ENCODE measurements at regions not wholly inside any gene's neighbourhood (a gene's known extent, or its start where the extent isn't known, plus 50 kb on each side); places are given as distances from the start of the nearest gene placed in this dataset.

GRCh38 chr1:199129247-199129646, 490.4 kb downstream of the PTPRC start:
- H3K4me3 ChIP-seq (ENCODE audit: low read length in 3 of 3), result no peak overlapping the region
- H3K4me1 ChIP-seq (ENCODE audit: control insufficient read depth in 2 of 3, insufficient read depth in 2 of 3, low read depth in 1 of 3, low read length in 3 of 3), result no peaks in the 10 kb centered on the region
- H3K9me3 ChIP-seq (ENCODE audit: control insufficient read depth in 2 of 3, insufficient read depth in 1 of 3, low read length in 3 of 3), result no peaks in the 10 kb centered on the region
- H3K9ac ChIP-seq (ENCODE audit: low read length in 3 of 3), result no peak overlapping the region
- no peak for TF ChIP-seq CTCF (IDR thresholded peaks at IDR 0.05; ENCODE audit: borderline replicate concordance, extremely low read depth, insufficient read depth)
- H3K36me3 ChIP-seq (ENCODE audit: control insufficient read depth in 2 of 3, insufficient read depth in 3 of 3, low read length in 3 of 3), result no peaks in the 10 kb centered on the region
- intact Hi-C loops (cut with DNase I), result no loop called here
- DNase-seq (peak in 1 of 5 donors; percentile 5), FAIRE-seq (peak; percentile 19)
- no peak overlapping the region for H3K27ac ChIP-seq (ENCODE audit: low read depth in 2 of 2, low read length in 2 of 2)
- no peaks in the 10 kb centered on the region for H3K27me3 ChIP-seq (ENCODE audit: control insufficient read depth, insufficient read depth, low read length)

GRCh38 chr1:199132006-199132405, 493.2 kb downstream of the PTPRC start:
- no peaks in the 10 kb centered on the region for H3K4me1 ChIP-seq (ENCODE audit: control insufficient read depth in 2 of 3, insufficient read depth in 2 of 3, low read depth in 1 of 3, low read length in 3 of 3)
- no peak for FAIRE-seq

DNA sequence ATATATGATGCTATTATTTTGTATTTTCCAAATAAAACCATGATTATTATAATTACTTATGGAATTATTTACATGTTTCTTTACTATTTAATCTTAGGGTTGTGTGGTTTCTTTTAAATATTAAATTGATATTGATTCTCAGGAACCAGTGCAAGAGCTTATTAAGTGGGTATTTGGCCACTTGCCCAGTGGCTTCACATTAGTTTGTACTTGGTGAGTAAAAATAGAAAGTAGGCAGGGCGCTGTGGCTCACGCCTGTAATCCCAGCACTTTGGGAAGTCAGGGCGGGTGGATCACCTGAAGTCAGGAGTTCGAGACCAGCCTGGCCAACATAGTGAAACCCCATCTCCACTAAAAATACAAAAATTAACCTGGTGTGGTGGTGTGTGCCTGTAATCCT, 497.1 kb downstream of the PTPRC start:
- Histone ChIP-seq H3K9me3 (ENCODE audit: control insufficient read depth in 2 of 3, insufficient read depth in 1 of 3, low read length in 3 of 3) (no peaks in the 10 kb centered on the region), H3K36me3 (ENCODE audit: control insufficient read depth in 2 of 3, insufficient read depth in 3 of 3, low read length in 3 of 3) (no peaks in the 10 kb centered on the region), H3K27ac (ENCODE audit: low read depth in 2 of 2, low read length in 2 of 2) (no peak overlapping the region), H3K27me3 (ENCODE audit: control insufficient read depth, insufficient read depth, low read length) (no peaks in the 10 kb centered on the region), H3K9ac (ENCODE audit: low read length in 3 of 3) (no peak overlapping the region), H3K4me1 (ENCODE audit: control insufficient read depth in 2 of 3, insufficient read depth in 2 of 3, low read depth in 1 of 3, low read length in 3 of 3) (no peaks in the 10 kb centered on the region), H3K4me3 (ENCODE audit: low read length in 3 of 3) (no peak overlapping the region)
- DNase-seq, result no peak
- no peak for FAIRE-seq
- intact Hi-C loops (cut with DNase I), result no loop called here
- TF ChIP-seq CTCF (IDR thresholded peaks at IDR 0.05; ENCODE audit: borderline replicate concordance, extremely low read depth, insufficient read depth), result no peak

More at GRCh38 chr1:199132006-199132405, 493.2 kb downstream of the PTPRC start:
- no peak for DNase-seq
- Histone ChIP-seq H3K9me3 (ENCODE audit: control insufficient read depth in 2 of 3, insufficient read depth in 1 of 3, low read length in 3 of 3) (no peaks in the 10 kb centered on the region), H3K27ac (ENCODE audit: low read depth in 2 of 2, low read length in 2 of 2) (no peak overlapping the region), H3K9ac (ENCODE audit: low read length in 3 of 3) (no peak overlapping the region), H3K4me3 (ENCODE audit: low read length in 3 of 3) (no peak overlapping the region), H3K27me3 (ENCODE audit: control insufficient read depth, insufficient read depth, low read length) (no peaks in the 10 kb centered on the region), H3K36me3 (ENCODE audit: control insufficient read depth in 2 of 3, insufficient read depth in 3 of 3, low read length in 3 of 3) (no peaks in the 10 kb centered on the region)
- TF ChIP-seq CTCF (IDR thresholded peaks at IDR 0.05; ENCODE audit: borderline replicate concordance, extremely low read depth, insufficient read depth), result no peak
- intact Hi-C loops (cut with DNase I), result no loop called here

DNA sequence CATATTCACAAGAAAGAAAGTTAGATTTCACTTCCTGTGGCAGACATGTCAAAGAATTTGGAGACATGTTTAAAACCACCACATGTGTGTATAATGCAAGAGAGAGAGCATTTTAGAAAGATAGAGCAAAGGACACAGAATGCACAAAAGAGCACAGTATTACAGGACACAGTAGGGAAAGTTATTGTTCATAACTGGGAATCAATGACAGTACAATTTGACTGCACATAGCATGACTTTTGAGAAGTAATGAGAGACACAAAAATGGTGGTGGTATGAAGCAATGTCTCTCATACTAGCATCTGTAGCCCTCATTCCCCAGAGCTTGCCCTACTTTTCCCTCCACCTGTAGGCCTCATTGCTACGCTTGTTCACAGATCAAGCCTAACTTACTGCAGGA, 499.2 kb downstream of the PTPRC start:
- no peak for DNase-seq
- no peak overlapping the region for H3K9ac ChIP-seq (ENCODE audit: low read length in 3 of 3)
- no peak for FAIRE-seq
- H3K4me3 ChIP-seq (ENCODE audit: low read length in 3 of 3), result no peak overlapping the region
- H3K27ac ChIP-seq (ENCODE audit: low read depth in 2 of 2, low read length in 2 of 2), result no peak overlapping the region
- H3K9me3 ChIP-seq (ENCODE audit: control insufficient read depth in 2 of 3, insufficient read depth in 1 of 3, low read length in 3 of 3), result no peaks in the 10 kb centered on the region
- H3K4me1 ChIP-seq (ENCODE audit: control insufficient read depth in 2 of 3, insufficient read depth in 2 of 3, low read depth in 1 of 3, low read length in 3 of 3), result no peaks in the 10 kb centered on the region
- H3K27me3 ChIP-seq (ENCODE audit: control insufficient read depth, insufficient read depth, low read length), result no peaks in the 10 kb centered on the region
- no peaks in the 10 kb centered on the region for H3K36me3 ChIP-seq (ENCODE audit: control insufficient read depth in 2 of 3, insufficient read depth in 3 of 3, low read length in 3 of 3)
- intact Hi-C loops (cut with DNase I), result no loop called here
- no peak for TF ChIP-seq CTCF (IDR thresholded peaks at IDR 0.05; ENCODE audit: borderline replicate concordance, extremely low read depth, insufficient read depth)

Data from kidney (tissue), 13 donors.